ENCODE measurements at regions not wholly inside any gene's neighbourhood (a gene's known extent, or its start where the extent isn't known, plus 50 kb on each side); places are given as distances from the start of the nearest gene placed in this dataset.

- no peak for DNase-seq
These were observed 110.3 kb downstream of the DDX1 start for GRCh38 chr2:15701991-15702390.

- DNase-seq, result no peak
These were observed 110.8 kb downstream of the DDX1 start for GRCh38 chr2:15702452-15702851.

- no peak for DNase-seq
These were observed 111.7 kb downstream of the DDX1 start for GRCh38 chr2:15703365-15703869.

- DNase-seq, result no peak
These were observed 112.6 kb downstream of the DDX1 start for GRCh38 chr2:15704086-15704787.

- DNase-seq, result peak; percentile 30
These were observed 113.1 kb downstream of the DDX1 start for GRCh38 chr2:15704788-15705115.

- DNase-seq, result no peak
These were observed 113.6 kb downstream of the DDX1 start for GRCh38 chr2:15705310-15705709.

GRCh38 chr2:15705839-15706386 lies 114.2 kb downstream of the DDX1 start:
- no peak for DNase-seq

GRCh38 chr2:15706424-15706823 lies 114.8 kb downstream of the DDX1 start:
- no peak for DNase-seq

GRCh38 chr2:15706986-15707632 lies 115.4 kb downstream of the DDX1 start:
- no peak for DNase-seq

- DNase-seq, result no peak
These were observed 116.5 kb downstream of the DDX1 start for GRCh38 chr2:15708161-15708560.

- no peak for DNase-seq
These were observed 117.5 kb downstream of the DDX1 start for GRCh38 chr2:15708865-15709820.

- DNase-seq, result no peak
These were observed 119.6 kb downstream of the DDX1 start for GRCh38 chr2:15711126-15711860.

GRCh38 chr2:15712551-15713342 lies 121.1 kb downstream of the DDX1 start:
- no peak for DNase-seq

- no peak for DNase-seq
These were observed 121.8 kb downstream of the DDX1 start for GRCh38 chr2:15713475-15713874.

GRCh38 chr2:15714002-15714401 lies 122.3 kb downstream of the DDX1 start:
- DNase-seq, result no peak

GRCh38 chr2:15714609-15715008 lies 122.9 kb downstream of the DDX1 start:
- DNase-seq, result no peak

- DNase-seq, result no peak
These were observed 123.9 kb downstream of the DDX1 start for GRCh38 chr2:15715596-15715995.

- no peak for DNase-seq
These were observed 126.7 kb downstream of the DDX1 start for GRCh38 chr2:15718103-15718943.

- DNase-seq, result no peak
These were observed 127.3 kb downstream of the DDX1 start for GRCh38 chr2:15718944-15719323.

- no peak for DNase-seq
These were observed 128.1 kb downstream of the DDX1 start for GRCh38 chr2:15719566-15720313.

Measured in NCI-H82 (cell line).